Esophagus muscularis mucosa (tissue), 4 donors: ENCODE measurements at regions not wholly inside any gene's neighbourhood (a gene's known extent, or its start where the extent isn't known, plus 50 kb on each side); places are given as distances from the start of the nearest gene placed in this dataset.

ENCODE experiments used
- EP300 ChIP-seq: sonication (generic); formaldehyde crosslinking; IDR thresholded peaks from one replicate; pipeline ENCODE4 v1.6.1; 2017; ENCODE audit warnings: antibody characterized with exemption
- POLR2A ChIP-seq: fragments of 450-650 bp; IDR thresholded peaks from one replicate; pipeline ENCODE4 v1.6.1; 2017; ENCODE audit warnings: antibody characterized with exemption, moderate library complexity, mild to moderate bottlenecking, low read depth
- POLR2AphosphoS5 ChIP-seq, 2 donors: sonication (generic); formaldehyde crosslinking; IDR thresholded peaks; one replicate each; pipeline ENCODE4 v1.6.1; 2017; ENCODE audit warnings: antibody characterized with exemption in 2 of 2
- TF ChIP-seq, protein P1 (sequence below), 3 experiments: fragments of 200-600 bp in 2 of 3; fragments of 450-650 bp in 1 of 3; sonication (generic) in 2 of 3; IDR thresholded peaks; one replicate each; pipeline ENCODE4 v1.5.1; 2017 to 2019; ENCODE audit warnings: antibody characterized with exemption in 3 of 3, mild to moderate bottlenecking in 2 of 3, moderate library complexity in 1 of 3

DNA sequence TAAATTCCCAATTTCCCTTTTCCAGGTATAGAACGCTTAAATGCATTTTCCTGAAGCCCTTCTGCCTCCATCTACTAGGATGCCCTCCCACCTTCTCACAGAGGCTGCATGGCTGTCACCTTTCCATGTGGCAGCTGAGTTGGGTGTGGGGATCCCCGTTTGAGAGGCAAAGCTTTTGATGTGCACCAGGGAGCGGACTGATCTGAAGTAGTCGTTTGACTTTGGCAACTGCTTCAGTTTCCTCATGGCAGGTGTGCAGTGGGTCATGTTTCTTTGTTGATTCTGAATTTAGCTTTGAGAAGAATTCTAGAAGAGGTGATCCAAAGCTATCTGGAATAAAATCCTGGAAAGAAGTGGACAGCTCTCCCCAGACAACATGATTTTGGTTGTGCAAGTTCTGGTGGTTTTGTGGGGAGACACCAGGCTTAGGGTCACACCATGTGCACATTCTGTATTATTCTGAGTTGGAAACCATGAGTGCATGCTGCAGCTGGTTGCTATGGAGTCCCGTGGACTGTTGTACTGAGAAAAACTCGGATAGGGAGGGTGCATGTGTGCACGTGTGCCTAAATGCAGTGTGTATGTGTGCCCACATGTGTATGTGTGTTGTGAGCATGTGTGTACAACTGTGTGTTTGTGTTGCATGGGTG lies 63.5 kb downstream of the GADD45G start:
- TF ChIP-seq, protein P1, sequence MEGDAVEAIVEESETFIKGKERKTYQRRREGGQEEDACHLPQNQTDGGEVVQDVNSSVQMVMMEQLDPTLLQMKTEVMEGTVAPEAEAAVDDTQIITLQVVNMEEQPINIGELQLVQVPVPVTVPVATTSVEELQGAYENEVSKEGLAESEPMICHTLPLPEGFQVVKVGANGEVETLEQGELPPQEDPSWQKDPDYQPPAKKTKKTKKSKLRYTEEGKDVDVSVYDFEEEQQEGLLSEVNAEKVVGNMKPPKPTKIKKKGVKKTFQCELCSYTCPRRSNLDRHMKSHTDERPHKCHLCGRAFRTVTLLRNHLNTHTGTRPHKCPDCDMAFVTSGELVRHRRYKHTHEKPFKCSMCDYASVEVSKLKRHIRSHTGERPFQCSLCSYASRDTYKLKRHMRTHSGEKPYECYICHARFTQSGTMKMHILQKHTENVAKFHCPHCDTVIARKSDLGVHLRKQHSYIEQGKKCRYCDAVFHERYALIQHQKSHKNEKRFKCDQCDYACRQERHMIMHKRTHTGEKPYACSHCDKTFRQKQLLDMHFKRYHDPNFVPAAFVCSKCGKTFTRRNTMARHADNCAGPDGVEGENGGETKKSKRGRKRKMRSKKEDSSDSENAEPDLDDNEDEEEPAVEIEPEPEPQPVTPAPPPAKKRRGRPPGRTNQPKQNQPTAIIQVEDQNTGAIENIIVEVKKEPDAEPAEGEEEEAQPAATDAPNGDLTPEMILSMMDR (IDR thresholded peaks at IDR 0.05): no peak
- TF ChIP-seq POLR2AphosphoS5 (IDR thresholded peaks at IDR 0.05): no peak
- TF ChIP-seq POLR2A: no peak
- no peak for TF ChIP-seq EP300
